Fibroblast of pulmonary artery (primary cell): ENCODE measurements at regions not wholly inside any gene's neighbourhood (a gene's known extent, or its start where the extent isn't known, plus 50 kb on each side); places are given as distances from the start of the nearest gene placed in this dataset.
"Not testable (repeated sequence)": the region's sequence is repeated elsewhere in the genome, so short reads cannot be mapped to it uniquely, and the experiment has no call there.

ENCODE experiments used
- DNase-seq: peaks from one replicate; pipeline ENCODE4 v3.0.0-alpha.2; 2010; ENCODE audit warnings: low read depth
- H3K4me3 ChIP-seq: replicated peaks from 2 replicates; pipeline ENCODE4 v1.5.1; 2011; ENCODE audit warnings: low read depth, mild to moderate bottlenecking, control low read depth, low read length, moderate library complexity
- CTCF ChIP-seq: IDR thresholded peaks from 2 replicates; pipeline ENCODE4 v1.5.1; 2011; ENCODE audit warnings: mild to moderate bottlenecking, control low read depth, low read length, inconsistent platforms; ENCODE audit errors: missing control alignments

GRCh38 chr4:31241504-31242106 is 521.4 kb downstream of the PCDH7 start:
- no peak for DNase-seq
- no peak overlapping the region for H3K4me3 ChIP-seq
- TF ChIP-seq CTCF = no peak

- no peak for TF ChIP-seq CTCF
- no peak overlapping the region for H3K4me3 ChIP-seq
- DNase-seq = peak; percentile 25
These were observed 526.7 kb downstream of the PCDH7 start for GRCh38 chr4:31246856-31247255.

GRCh38 chr4:31259119-31259518 is 539.0 kb downstream of the PCDH7 start:
- H3K4me3 ChIP-seq = no peak overlapping the region
- no peak for DNase-seq
- no peak for TF ChIP-seq CTCF

GRCh38 chr4:31261632-31262031 is 541.5 kb downstream of the PCDH7 start:
- no peak overlapping the region for H3K4me3 ChIP-seq
- no peak for TF ChIP-seq CTCF
- DNase-seq = no peak

- not testable (repeated sequence) for DNase-seq, H3K4me3 ChIP-seq
These were observed 545.9 kb downstream of the PCDH7 start for GRCh38 chr4:31266094-31266493.

- H3K4me3 ChIP-seq = no peak overlapping the region
- DNase-seq = no peak
- TF ChIP-seq CTCF = no peak
These were observed 552.3 kb downstream of the PCDH7 start for GRCh38 chr4:31272331-31273061.

GRCh38 chr4:31275906-31276305 is 555.7 kb downstream of the PCDH7 start:
- H3K4me3 ChIP-seq = no peak overlapping the region
- TF ChIP-seq CTCF = no peak
- DNase-seq = no peak
